Coronary artery (tissue), 2 donors: ENCODE measurements at regions not wholly inside any gene's neighbourhood (a gene's known extent, or its start where the extent isn't known, plus 50 kb on each side); places are given as distances from the start of the nearest gene placed in this dataset.

Experiments used
- DNase-seq: peaks from one replicate; pipeline ENCODE4 v3.0.0-alpha.2; 2017; ENCODE audit warnings: low spot score
- H3K27ac ChIP-seq, 2 donors: fragments of 200-600 bp; sonication (generic); one replicate each; pipeline ENCODE4 v1.5.1; 2016 to 2019
- H3K4me3 ChIP-seq: fragments of 200-600 bp; sonication (generic); 2 replicates; pipeline ENCODE4 v1.5.1; 2016; ENCODE audit warnings: mild to moderate bottlenecking, moderate library complexity
- CTCF ChIP-seq: fragments of 200-600 bp; sonication (generic); IDR thresholded peaks from one replicate; pipeline ENCODE4 v1.5.1; 2019; ENCODE audit warnings: antibody characterized with exemption

GRCh38 chr19:32029235-32029634 lies 316.2 kb upstream of the ZNF507 start:
- Histone ChIP-seq H3K4me3 (no peak overlapping the region), H3K27ac (no peak overlapping the region)
- TF ChIP-seq CTCF: no peak
- no peak for DNase-seq

- Histone ChIP-seq H3K4me3 (no peak overlapping the region), H3K27ac (no peak overlapping the region)
- no peak for DNase-seq
- no peak for TF ChIP-seq CTCF
These were observed 312.8 kb upstream of the ZNF507 start for GRCh38 chr19:32032561-32032960.

GRCh38 chr19:32035626-32036025 lies 309.8 kb upstream of the ZNF507 start:
- no peak for TF ChIP-seq CTCF
- Histone ChIP-seq H3K4me3 (no peak overlapping the region), H3K27ac (no peak overlapping the region)
- DNase-seq: no peak

- Histone ChIP-seq H3K27ac (no peak overlapping the region), H3K4me3 (no peak overlapping the region)
- no peak for DNase-seq
- no peak for TF ChIP-seq CTCF
These were observed 307.1 kb upstream of the ZNF507 start for GRCh38 chr19:32038021-32038920.

GRCh38 chr19:32038961-32039360 lies 306.4 kb upstream of the ZNF507 start:
- Histone ChIP-seq H3K4me3 (no peak overlapping the region), H3K27ac (no peak overlapping the region)
- no peak for DNase-seq
- no peak for TF ChIP-seq CTCF

- no peak for DNase-seq
- Histone ChIP-seq H3K4me3 (no peak overlapping the region), H3K27ac (no peak overlapping the region)
- TF ChIP-seq CTCF: no peak
These were observed 306.0 kb upstream of the ZNF507 start for GRCh38 chr19:32039440-32039839.

GRCh38 chr19:32040236-32040635 lies 305.2 kb upstream of the ZNF507 start:
- Histone ChIP-seq H3K27ac (no peak overlapping the region), H3K4me3 (no peak overlapping the region)
- DNase-seq: no peak
- no peak for TF ChIP-seq CTCF
